Skeletal muscle tissue (tissue), 3 donors: ENCODE measurements at regions not wholly inside any gene's neighbourhood (a gene's known extent, or its start where the extent isn't known, plus 50 kb on each side); places are given as distances from the start of the nearest gene placed in this dataset.

Experiments
- H3K27ac ChIP-seq: one replicate; pipeline ENCODE4 v1.7.0; 2013; ENCODE audit warnings: mild to moderate bottlenecking, low read depth, low read length, inconsistent platforms
- H3K27me3 ChIP-seq, 3 donors: one replicate each; pipeline ENCODE4 v1.7.0; 2013; ENCODE audit warnings: low read length in 3 of 3; ENCODE audit not compliant: control insufficient read depth in 3 of 3, insufficient read depth in 3 of 3
- H3K36me3 ChIP-seq, 3 donors: one replicate each; pipeline ENCODE4 v1.7.0; 2013; ENCODE audit warnings: low read length in 3 of 3; ENCODE audit not compliant: control insufficient read depth in 3 of 3, insufficient read depth in 3 of 3
- H3K4me1 ChIP-seq, 3 donors: one replicate each; pipeline ENCODE4 v1.7.0; 2013; ENCODE audit warnings: low read length in 3 of 3, mild to moderate bottlenecking in 3 of 3; ENCODE audit not compliant: control insufficient read depth in 3 of 3, insufficient read depth in 3 of 3
- H3K4me3 ChIP-seq, 3 donors: one replicate each; pipeline ENCODE4 v1.7.0; 2013; ENCODE audit warnings: low read length in 3 of 3
- H3K9ac ChIP-seq, 3 donors: one replicate each; pipeline ENCODE4 v1.7.0; 2013; ENCODE audit warnings: low read length in 3 of 3, mild to moderate bottlenecking in 3 of 3, moderate library complexity in 2 of 3, low read depth in 1 of 3
- H3K9me3 ChIP-seq, 3 donors: one replicate each; pipeline ENCODE4 v1.7.0; 2013; ENCODE audit warnings: low read length in 3 of 3; ENCODE audit not compliant: control insufficient read depth in 3 of 3
- donor health status: Osteomylitis.

DNA sequence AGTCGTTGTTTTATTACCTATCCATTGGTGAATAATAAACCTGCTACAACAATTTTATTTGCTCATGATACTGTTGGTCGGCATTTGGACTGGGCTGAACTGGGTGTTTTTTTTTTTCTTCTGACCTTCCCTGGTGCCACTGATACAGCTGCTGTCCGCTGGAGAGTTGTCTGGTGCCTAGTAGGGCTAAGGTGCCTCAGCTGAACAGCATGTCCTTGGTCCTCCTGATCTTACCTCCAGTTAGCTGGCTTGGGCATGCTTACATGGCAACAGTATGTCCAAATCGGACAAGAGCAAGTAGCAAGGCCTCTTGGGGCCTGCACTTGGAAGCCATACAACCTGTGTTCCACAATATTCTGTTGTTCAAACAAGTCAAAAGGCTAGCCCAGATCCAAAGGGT lies 563.4 kb downstream of the BMP2 start:
- no peaks in the 10 kb centered on the region for H3K4me1 ChIP-seq
- H3K9ac ChIP-seq: no peak overlapping the region

DNA sequence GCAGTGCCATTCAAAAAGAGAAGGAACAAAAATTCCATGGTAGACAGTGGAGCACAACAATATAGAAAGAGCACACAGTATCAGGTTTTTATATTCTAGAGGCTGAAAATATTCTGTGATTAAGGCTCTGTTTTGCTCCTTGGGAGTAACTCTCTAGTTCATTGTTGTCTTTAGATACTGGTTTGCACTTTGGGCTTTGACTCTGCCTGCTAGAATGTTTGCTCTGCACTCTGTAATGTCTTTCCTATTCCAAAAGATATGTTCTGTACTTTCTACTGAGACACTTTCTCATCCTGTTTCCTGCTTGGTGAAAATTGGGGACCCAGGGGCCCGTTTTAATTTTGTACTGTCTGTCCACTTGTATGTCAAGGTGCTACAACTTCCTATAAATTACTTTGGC lies 564.7 kb downstream of the BMP2 start:
- H3K9ac ChIP-seq: no peak overlapping the region

More for the DNA sequence above, 563.4 kb downstream of the BMP2 start:
- no peaks in the 10 kb centered on the region for H3K27me3 ChIP-seq
- H3K36me3 ChIP-seq: no peaks in the 10 kb centered on the region
- H3K4me3 ChIP-seq: no peak overlapping the region
- H3K9me3 ChIP-seq: no peaks in the 10 kb centered on the region
- H3K27ac ChIP-seq: no peak overlapping the region

DNA sequence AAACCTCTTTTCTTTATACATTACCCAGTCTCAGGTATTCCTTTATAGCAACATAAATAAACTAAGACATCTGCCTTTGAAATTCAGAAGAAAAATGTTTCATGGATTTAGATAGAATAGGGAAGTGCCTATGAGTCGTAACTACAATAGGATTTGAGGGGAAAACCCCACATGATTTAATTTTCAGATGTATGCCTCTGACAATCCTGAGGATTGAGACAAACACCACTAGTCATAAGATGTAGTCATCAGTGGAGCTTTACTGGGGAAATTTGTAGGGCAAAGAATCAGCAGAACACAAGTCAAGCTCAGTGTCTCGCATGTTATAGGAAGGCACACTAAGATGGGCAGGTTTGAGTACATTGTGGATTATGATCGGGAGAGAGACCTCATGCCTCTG lies 566.4 kb downstream of the BMP2 start:
- H3K27me3 ChIP-seq: no peaks in the 10 kb centered on the region
- no peak overlapping the region for H3K4me3 ChIP-seq
- H3K9me3 ChIP-seq: no peaks in the 10 kb centered on the region
- H3K27ac ChIP-seq: no peak overlapping the region
- no peaks in the 10 kb centered on the region for H3K36me3 ChIP-seq
- no peaks in the 10 kb centered on the region for H3K4me1 ChIP-seq
- H3K9ac ChIP-seq: no peak overlapping the region

More for the DNA sequence above, 564.7 kb downstream of the BMP2 start:
- Histone ChIP-seq H3K36me3 (no peaks in the 10 kb centered on the region), H3K27me3 (no peaks in the 10 kb centered on the region), H3K9me3 (no peaks in the 10 kb centered on the region), H3K4me1 (no peaks in the 10 kb centered on the region), H3K4me3 (no peak overlapping the region), H3K27ac (no peak overlapping the region)

DNA sequence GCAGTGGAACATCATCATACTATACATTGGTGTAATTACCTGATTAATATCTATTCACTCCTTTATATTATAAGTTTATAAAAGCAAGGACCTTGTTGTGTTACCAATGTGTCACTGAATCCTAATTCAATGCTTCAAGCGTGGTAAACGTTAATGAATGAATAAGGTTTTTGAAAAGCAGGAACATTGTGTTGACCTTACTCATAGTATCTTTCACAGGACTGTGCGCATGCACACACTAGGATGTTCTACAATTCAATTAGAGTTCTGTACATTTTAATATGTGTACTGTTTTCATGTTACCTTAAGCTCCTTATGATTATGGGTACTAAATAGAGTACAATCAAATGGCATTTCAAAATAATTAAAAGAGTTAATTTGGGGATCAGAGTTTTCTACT lies 578.5 kb downstream of the BMP2 start:
- no peak overlapping the region for H3K9ac ChIP-seq
- H3K27ac ChIP-seq: no peak overlapping the region
- no peak overlapping the region for H3K4me3 ChIP-seq
- H3K36me3 ChIP-seq: no peaks in the 10 kb centered on the region
- no peaks in the 10 kb centered on the region for H3K4me1 ChIP-seq
- H3K27me3 ChIP-seq: no peaks in the 10 kb centered on the region
- no peaks in the 10 kb centered on the region for H3K9me3 ChIP-seq

DNA sequence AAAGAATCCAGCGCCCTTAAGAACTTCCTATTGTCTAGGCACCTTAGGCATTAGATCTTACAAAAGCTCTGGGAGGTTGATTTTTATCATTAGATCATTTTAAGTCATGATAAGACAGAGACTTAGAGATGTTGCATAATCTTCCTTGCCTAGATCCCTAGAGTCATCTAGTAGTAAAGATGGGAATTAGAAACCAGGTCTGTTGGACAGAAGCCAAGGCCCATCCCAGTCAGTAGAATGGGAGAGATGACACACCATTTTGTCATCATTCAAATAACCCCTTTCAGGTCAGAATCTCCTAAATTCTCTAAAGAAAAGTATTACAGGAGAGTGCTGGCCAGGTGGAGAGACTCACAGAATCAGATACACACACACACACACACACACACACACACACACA lies 579.1 kb downstream of the BMP2 start:
- H3K4me3 ChIP-seq: no peak overlapping the region

DNA sequence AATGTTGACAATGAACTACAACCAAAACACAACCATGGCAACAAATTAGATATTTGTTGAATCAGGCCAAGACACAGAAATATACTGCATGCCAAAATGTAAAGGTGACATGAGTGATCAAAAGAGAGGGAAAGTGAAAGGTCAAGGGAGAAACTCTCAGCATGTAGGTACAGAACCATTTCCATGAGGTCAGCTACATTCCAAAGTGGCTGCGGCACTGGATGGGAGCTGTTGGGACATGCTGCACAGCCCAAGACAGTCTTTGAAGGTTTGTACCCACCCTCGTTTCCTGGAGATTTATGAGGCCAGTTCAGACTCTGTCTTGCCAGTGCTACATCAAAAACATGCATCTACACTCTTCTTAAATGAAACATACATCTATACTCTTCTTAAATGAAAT lies 579.9 kb downstream of the BMP2 start:
- no peak overlapping the region for H3K27ac ChIP-seq
- H3K9me3 ChIP-seq: no peaks in the 10 kb centered on the region
- H3K4me3 ChIP-seq: no peak overlapping the region
- H3K4me1 ChIP-seq: no peaks in the 10 kb centered on the region
- H3K36me3 ChIP-seq: no peaks in the 10 kb centered on the region
- H3K9ac ChIP-seq: no peak overlapping the region
- no peaks in the 10 kb centered on the region for H3K27me3 ChIP-seq

More for the DNA sequence above, 579.1 kb downstream of the BMP2 start:
- no peak overlapping the region for H3K27ac ChIP-seq
- no peaks in the 10 kb centered on the region for H3K4me1 ChIP-seq
- H3K27me3 ChIP-seq: no peaks in the 10 kb centered on the region
- no peaks in the 10 kb centered on the region for H3K9me3 ChIP-seq
- H3K9ac ChIP-seq: no peak overlapping the region
- no peaks in the 10 kb centered on the region for H3K36me3 ChIP-seq

DNA sequence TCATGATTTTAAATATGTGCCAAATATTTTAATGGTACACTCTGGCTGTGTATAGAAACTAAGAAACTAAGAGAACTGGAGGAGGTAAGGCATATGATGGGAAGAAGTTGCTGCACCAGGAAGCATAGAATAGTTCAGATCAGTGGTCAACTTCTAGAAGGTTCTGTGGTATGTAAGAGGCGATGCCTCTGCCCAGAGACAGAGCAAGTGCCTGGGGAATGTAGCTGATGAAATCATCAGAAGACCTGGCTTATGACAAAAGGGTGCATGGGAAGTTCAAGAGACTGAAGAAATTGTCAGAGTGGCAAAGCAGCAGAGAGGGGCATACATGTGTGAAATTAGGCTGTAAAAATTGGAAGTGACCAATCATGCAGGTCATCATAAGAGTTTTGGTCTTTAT lies 580.8 kb downstream of the BMP2 start:
- H3K4me1 ChIP-seq: no peaks in the 10 kb centered on the region
- H3K9me3 ChIP-seq: no peaks in the 10 kb centered on the region
- no peaks in the 10 kb centered on the region for H3K27me3 ChIP-seq
- H3K27ac ChIP-seq: no peak overlapping the region
- no peaks in the 10 kb centered on the region for H3K36me3 ChIP-seq
- H3K9ac ChIP-seq: no peak overlapping the region
- no peak overlapping the region for H3K4me3 ChIP-seq

DNA sequence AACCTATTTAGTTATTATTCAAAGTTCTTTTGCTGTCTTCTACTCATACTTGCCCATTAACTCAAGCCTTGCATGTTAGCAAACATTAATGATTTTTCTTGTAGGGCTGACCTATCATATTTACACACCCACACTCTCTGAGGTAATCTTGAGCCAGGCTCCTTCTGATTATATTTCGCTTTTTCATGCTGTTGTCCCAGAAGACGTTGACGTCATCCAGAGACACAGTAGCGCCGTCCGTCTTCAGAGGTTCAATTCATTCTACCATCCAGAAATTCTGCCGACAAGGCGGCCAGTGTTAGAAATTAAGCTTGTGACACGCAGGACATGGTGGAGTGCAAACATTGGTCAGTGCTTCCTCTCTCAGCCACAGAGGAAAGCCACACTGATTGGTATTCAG lies 584.7 kb downstream of the BMP2 start:
- H3K4me1 ChIP-seq: no peaks in the 10 kb centered on the region
- H3K9ac ChIP-seq: no peak overlapping the region
- H3K4me3 ChIP-seq: no peak overlapping the region
- H3K27ac ChIP-seq: no peak overlapping the region
- no peaks in the 10 kb centered on the region for H3K9me3 ChIP-seq
- H3K36me3 ChIP-seq: no peaks in the 10 kb centered on the region
- H3K27me3 ChIP-seq: no peaks in the 10 kb centered on the region

DNA sequence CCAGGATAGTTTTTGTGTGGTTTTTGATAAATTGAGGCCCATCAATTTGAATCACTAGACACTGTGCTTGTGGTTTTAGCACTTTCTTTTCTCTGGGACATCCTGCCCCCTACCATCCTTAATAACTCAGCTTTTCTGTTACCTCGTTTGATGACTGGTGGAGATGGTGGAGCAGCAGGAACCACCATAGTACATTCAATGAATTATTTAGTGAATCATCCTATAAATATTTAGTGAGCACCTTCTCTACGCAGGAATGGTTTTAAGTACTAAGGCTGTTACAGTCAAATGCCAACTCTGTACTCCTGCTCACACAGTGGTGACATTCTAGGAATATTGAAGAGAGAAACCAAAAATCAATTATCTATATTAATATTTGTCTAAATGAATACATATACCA lies 585.2 kb downstream of the HAO1 start:
- H3K27ac ChIP-seq: no peak overlapping the region
- no peaks in the 10 kb centered on the region for H3K36me3 ChIP-seq
- H3K4me1 ChIP-seq: no peaks in the 10 kb centered on the region
- H3K9me3 ChIP-seq: no peaks in the 10 kb centered on the region
- H3K4me3 ChIP-seq: no peak overlapping the region
- no peak overlapping the region for H3K9ac ChIP-seq
- no peaks in the 10 kb centered on the region for H3K27me3 ChIP-seq

DNA sequence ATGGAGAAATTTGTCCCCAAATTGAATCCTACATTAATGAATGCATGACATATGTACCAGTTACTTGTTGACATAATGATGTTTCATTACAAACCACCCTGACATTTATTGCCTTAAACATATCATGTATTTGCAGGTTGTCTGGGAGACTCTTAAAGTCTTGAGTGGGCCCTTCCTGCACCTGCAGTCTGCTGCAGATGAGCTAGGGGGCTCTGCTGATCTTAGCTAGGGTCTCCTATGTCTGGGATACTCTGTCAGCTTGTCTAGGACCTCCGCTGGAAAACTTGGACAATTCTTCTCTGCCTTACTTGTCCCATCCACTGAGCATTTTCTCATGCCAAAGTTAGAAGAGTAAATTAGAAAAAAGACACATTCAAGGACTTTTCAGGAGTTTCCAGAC lies 581.6 kb downstream of the HAO1 start:
- Histone ChIP-seq H3K27ac (no peak overlapping the region), H3K36me3 (no peaks in the 10 kb centered on the region), H3K4me3 (no peak overlapping the region), H3K4me1 (no peaks in the 10 kb centered on the region), H3K27me3 (no peaks in the 10 kb centered on the region), H3K9ac (no peak overlapping the region), H3K9me3 (no peaks in the 10 kb centered on the region)

DNA sequence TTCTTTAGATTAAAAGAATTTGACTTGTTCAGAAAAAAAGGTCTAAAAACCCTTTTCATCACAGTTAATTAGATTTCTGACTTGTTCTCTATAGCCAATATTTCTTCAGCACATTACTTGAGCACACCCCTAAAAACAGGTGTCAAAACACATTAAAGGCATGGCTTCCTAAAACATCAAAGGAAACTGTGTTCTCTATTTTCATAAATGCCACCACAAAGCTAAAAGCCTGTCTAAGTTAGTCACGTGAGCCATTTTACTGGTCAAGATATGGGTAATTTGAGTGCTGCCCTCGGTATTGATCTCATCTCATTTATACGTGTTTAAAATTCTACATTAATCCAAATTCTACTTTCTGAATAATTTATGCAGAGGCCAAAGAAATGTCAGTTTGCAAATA lies 580.5 kb downstream of the HAO1 start:
- Histone ChIP-seq H3K9ac (no peak overlapping the region), H3K27ac (no peak overlapping the region), H3K9me3 (no peaks in the 10 kb centered on the region), H3K4me3 (no peak overlapping the region), H3K4me1 (no peaks in the 10 kb centered on the region), H3K36me3 (no peaks in the 10 kb centered on the region), H3K27me3 (no peaks in the 10 kb centered on the region)
